Astrocyte (in vitro differentiated cells and primary cell): ENCODE measurements at regions not wholly inside any gene's neighbourhood (a gene's known extent, or its start where the extent isn't known, plus 50 kb on each side); places are given as distances from the start of the nearest gene placed in this dataset.

Source experiments
- DNase-seq: peaks from one replicate; pipeline ENCODE4 v3.0.0-alpha.2; 2010; ENCODE audit warnings: low read depth
- FAIRE-seq: peaks from 2 replicates; lab custom pipeline; 2011; peaks lifted over from hg19 to GRCh38; lab: Jason Lieb, UNC
- H2AFZ ChIP-seq: 2 replicates; pipeline ENCODE4 v1.6.0; 2012; ENCODE audit warnings: low read depth, low read length, inconsistent platforms
- H3K27ac ChIP-seq: 2 replicates; pipeline ENCODE4 v1.5.1; 2011; ENCODE audit warnings: low read depth, low read length, inconsistent platforms
- H3K27me3 ChIP-seq: 2 replicates; pipeline ENCODE4 v1.6.0; 2011; ENCODE audit warnings: low read length, inconsistent platforms; ENCODE audit not compliant: insufficient read depth
- H3K36me3 ChIP-seq: 2 replicates; pipeline ENCODE4 v1.5.1; 2011; ENCODE audit warnings: low read length, inconsistent platforms; ENCODE audit not compliant: insufficient read depth
- H3K4me1 ChIP-seq: 2 replicates; pipeline ENCODE4 v1.5.1; 2011; ENCODE audit warnings: low read length, inconsistent platforms; ENCODE audit not compliant: insufficient read depth
- H3K4me2 ChIP-seq: 2 replicates; pipeline ENCODE4 v1.6.0; 2012; ENCODE audit warnings: low read length, inconsistent platforms
- H3K4me3 ChIP-seq: 2 replicates; pipeline ENCODE4 v1.5.1; 2011; ENCODE audit warnings: low read depth, mild to moderate bottlenecking, low read length, inconsistent platforms; ENCODE audit not compliant: insufficient read depth
- H3K79me2 ChIP-seq: 2 replicates; pipeline ENCODE4 v1.6.0; 2012; ENCODE audit warnings: mild to moderate bottlenecking, low read length, inconsistent platforms; ENCODE audit not compliant: insufficient read depth
- H3K9ac ChIP-seq: 2 replicates; pipeline ENCODE4 v1.6.0; 2012; ENCODE audit warnings: mild to moderate bottlenecking, low read length, inconsistent platforms
- H3K9me3 ChIP-seq: 2 replicates; pipeline ENCODE4 v1.5.1; 2012; ENCODE audit warnings: low read depth, mild to moderate bottlenecking, low read length, inconsistent platforms; ENCODE audit not compliant: insufficient read depth
- H4K20me1 ChIP-seq: 2 replicates; pipeline ENCODE4 v1.6.0; 2012; ENCODE audit warnings: low read length, inconsistent platforms; ENCODE audit not compliant: insufficient read depth
- H3K27ac Mint-ChIP-seq: one replicate; pipeline ENCODE4 v1.8.0; 2021; ENCODE audit warnings: mild to moderate bottlenecking, mixed read lengths; ENCODE audit not compliant: unreplicated experiment
- H3K27me3 Mint-ChIP-seq: one replicate; pipeline ENCODE4 v1.8.0; 2021; ENCODE audit warnings: low read depth, mixed read lengths; ENCODE audit not compliant: unreplicated experiment
- H3K36me3 Mint-ChIP-seq: one replicate; pipeline ENCODE4 v1.8.0; 2021; ENCODE audit warnings: low read depth, mixed read lengths; ENCODE audit not compliant: unreplicated experiment
- H3K4me1 Mint-ChIP-seq: one replicate; pipeline ENCODE4 v1.8.0; 2021; ENCODE audit warnings: low read depth, mixed read lengths; ENCODE audit not compliant: unreplicated experiment
- H3K4me3 Mint-ChIP-seq: one replicate; pipeline ENCODE4 v1.8.0; 2021; ENCODE audit warnings: mild to moderate bottlenecking, moderate library complexity, mixed read lengths; ENCODE audit not compliant: unreplicated experiment
- H3K9me3 Mint-ChIP-seq: one replicate; pipeline ENCODE4 v1.8.0; 2021; ENCODE audit warnings: mild to moderate bottlenecking, mixed read lengths; ENCODE audit not compliant: unreplicated experiment
- EZH2 ChIP-seq: IDR thresholded peaks from 2 replicates; pipeline ENCODE4 v1.6.1; 2012; ENCODE audit warnings: mild to moderate bottlenecking, low read length, inconsistent platforms; ENCODE audit not compliant: insufficient read depth
- TF ChIP-seq, protein P1 (sequence below): IDR thresholded peaks from 2 replicates; pipeline ENCODE4 v1.5.1; 2011; ENCODE audit warnings: low read depth, mild to moderate bottlenecking, inconsistent platforms, low read length, moderate library complexity; ENCODE audit not compliant: insufficient read depth

DNA sequence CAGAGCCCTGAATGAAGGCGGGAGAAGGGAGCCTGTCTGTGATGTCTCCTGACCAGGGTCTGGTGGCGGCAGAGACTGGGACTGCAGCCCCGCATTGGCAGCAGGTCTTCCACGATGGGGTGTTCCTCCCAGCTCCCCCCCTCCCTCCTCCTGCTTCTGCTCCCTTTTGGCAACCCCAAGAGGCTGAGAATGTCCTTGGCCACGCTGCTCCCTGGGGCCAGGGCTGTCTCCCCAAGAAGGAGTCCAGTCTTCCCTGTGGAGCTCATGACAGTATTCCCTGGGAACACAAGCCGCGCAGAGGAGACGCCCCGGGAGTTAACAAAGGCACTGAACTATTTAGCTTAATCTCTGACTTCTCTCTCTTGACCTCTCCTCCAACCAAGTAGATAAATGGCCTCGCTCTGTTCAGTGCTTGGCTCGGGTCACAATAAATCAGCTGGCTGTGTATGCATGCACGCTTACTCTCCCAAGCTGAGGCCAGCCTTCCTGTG lies 84.0 kb upstream of the NEURL1B start:
- FAIRE-seq, result no peak
- peak; percentile 16 for DNase-seq

DNA sequence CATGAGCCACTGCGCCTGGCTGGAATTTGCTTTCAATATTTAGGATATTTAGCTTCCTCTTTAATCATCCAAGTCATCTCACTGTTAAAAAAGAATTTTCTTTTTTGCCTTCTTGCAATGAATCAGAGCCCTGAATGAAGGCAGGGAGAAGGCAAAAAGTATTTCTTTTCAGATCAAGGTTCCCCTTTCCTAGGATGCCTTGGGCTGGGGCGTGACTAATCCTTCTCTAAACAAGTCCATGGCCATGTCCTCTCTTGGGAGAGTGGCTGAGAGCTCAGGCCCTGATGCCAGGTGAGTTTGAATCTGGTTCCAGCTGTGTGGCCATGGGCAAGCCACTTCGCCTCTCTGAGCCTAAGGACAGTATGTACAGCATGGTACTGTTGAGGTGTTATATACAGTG lies 84.8 kb upstream of the NEURL1B start:
- no peaks in the 10 kb centered on the region for H3K36me3 Mint-ChIP-seq
- H3K4me1 ChIP-seq, result peaks cover 14% of the 10 kb centered on the region

More for the DNA sequence above, 84.0 kb upstream of the NEURL1B start:
- peaks cover 14% of the 10 kb centered on the region for H3K4me1 ChIP-seq
- no peak overlapping the region for H3K27ac ChIP-seq
- H3K4me2 ChIP-seq, result no peak overlapping the region
- no peaks in the 10 kb centered on the region for H3K9me3 Mint-ChIP-seq
- no peak overlapping the region for H3K4me3 Mint-ChIP-seq
- H3K36me3 Mint-ChIP-seq, result no peaks in the 10 kb centered on the region
- H3K27ac Mint-ChIP-seq, result peak overlapping the region; percentile 78
- TF ChIP-seq EZH2, result no peak
- TF ChIP-seq, protein P1, sequence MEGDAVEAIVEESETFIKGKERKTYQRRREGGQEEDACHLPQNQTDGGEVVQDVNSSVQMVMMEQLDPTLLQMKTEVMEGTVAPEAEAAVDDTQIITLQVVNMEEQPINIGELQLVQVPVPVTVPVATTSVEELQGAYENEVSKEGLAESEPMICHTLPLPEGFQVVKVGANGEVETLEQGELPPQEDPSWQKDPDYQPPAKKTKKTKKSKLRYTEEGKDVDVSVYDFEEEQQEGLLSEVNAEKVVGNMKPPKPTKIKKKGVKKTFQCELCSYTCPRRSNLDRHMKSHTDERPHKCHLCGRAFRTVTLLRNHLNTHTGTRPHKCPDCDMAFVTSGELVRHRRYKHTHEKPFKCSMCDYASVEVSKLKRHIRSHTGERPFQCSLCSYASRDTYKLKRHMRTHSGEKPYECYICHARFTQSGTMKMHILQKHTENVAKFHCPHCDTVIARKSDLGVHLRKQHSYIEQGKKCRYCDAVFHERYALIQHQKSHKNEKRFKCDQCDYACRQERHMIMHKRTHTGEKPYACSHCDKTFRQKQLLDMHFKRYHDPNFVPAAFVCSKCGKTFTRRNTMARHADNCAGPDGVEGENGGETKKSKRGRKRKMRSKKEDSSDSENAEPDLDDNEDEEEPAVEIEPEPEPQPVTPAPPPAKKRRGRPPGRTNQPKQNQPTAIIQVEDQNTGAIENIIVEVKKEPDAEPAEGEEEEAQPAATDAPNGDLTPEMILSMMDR, result no peak
- H3K27me3 Mint-ChIP-seq, result peaks cover 26% of the 10 kb centered on the region
- H3K4me1 Mint-ChIP-seq, result peaks cover 26% of the 10 kb centered on the region
- H3K36me3 ChIP-seq, result no peaks in the 10 kb centered on the region
- H3K4me3 ChIP-seq, result no peak overlapping the region
- H3K79me2 ChIP-seq, result no peaks in the 10 kb centered on the region
- peaks cover 6% of the 10 kb centered on the region for H3K27me3 ChIP-seq
- no peak overlapping the region for H2AFZ ChIP-seq
- H3K9ac ChIP-seq, result no peak overlapping the region
- H4K20me1 ChIP-seq, result no peaks in the 10 kb centered on the region
- H3K9me3 ChIP-seq, result no peaks in the 10 kb centered on the region

DNA sequence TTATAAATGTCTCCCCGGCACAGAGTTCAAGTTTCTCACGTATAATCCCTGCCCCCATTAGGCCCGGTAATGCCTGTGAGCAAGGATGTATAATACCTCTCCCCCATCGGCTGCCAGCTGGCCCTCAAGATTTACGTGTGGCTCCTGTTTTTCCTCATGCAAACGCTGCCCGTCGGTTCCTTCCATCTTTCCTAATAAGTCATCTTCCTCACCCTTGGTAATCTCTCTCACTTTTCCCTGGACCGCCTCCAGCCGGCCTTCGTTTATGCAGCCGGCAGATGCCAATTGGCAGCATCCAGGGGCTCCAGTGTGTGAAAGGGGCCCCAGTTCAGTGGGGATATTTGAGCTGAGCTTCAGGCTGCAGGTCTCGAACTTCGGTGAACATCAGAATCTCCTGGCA lies 86.5 kb upstream of the NEURL1B start:
- Mint-ChIP-seq H3K4me1 (peaks cover 26% of the 10 kb centered on the region), H3K4me3 (no peak overlapping the region), H3K9me3 (no peaks in the 10 kb centered on the region), H3K27ac (no peak overlapping the region), H3K36me3 (no peaks in the 10 kb centered on the region), H3K27me3 (peaks cover 24% of the 10 kb centered on the region)
- no peak overlapping the region for H3K4me3 ChIP-seq
- H4K20me1 ChIP-seq, result no peaks in the 10 kb centered on the region
- H3K36me3 ChIP-seq, result no peaks in the 10 kb centered on the region
- no peak overlapping the region for H3K27ac ChIP-seq
- FAIRE-seq, result no peak
- TF ChIP-seq, protein P1, result no peak
- TF ChIP-seq EZH2, result no peak
- DNase-seq, result no peak
- H3K79me2 ChIP-seq, result no peaks in the 10 kb centered on the region
- peaks cover 12% of the 10 kb centered on the region for H3K4me1 ChIP-seq
- no peaks in the 10 kb centered on the region for H3K9me3 ChIP-seq
- no peak overlapping the region for H2AFZ ChIP-seq
- peaks cover 6% of the 10 kb centered on the region for H3K27me3 ChIP-seq
- H3K9ac ChIP-seq, result no peak overlapping the region
- H3K4me2 ChIP-seq, result no peak overlapping the region

More for the DNA sequence above, 84.8 kb upstream of the NEURL1B start:
- no peak overlapping the region for H3K9ac ChIP-seq
- H3K9me3 ChIP-seq, result no peaks in the 10 kb centered on the region
- DNase-seq (peak; percentile 45), FAIRE-seq (no peak)
- Mint-ChIP-seq H3K4me1 (peaks cover 26% of the 10 kb centered on the region), H3K27ac (peak overlapping the region; percentile 23), H3K9me3 (no peaks in the 10 kb centered on the region), H3K4me3 (peak overlapping the region; percentile 55), H3K27me3 (peaks cover 24% of the 10 kb centered on the region)
- no peaks in the 10 kb centered on the region for H3K79me2 ChIP-seq
- TF ChIP-seq, protein P1, result no peak
- TF ChIP-seq EZH2, result no peak
- no peak overlapping the region for H2AFZ ChIP-seq
- no peak overlapping the region for H3K4me3 ChIP-seq
- no peaks in the 10 kb centered on the region for H4K20me1 ChIP-seq
- no peak overlapping the region for H3K27ac ChIP-seq
- peaks cover 6% of the 10 kb centered on the region for H3K27me3 ChIP-seq
- H3K4me2 ChIP-seq, result no peak overlapping the region
- H3K36me3 ChIP-seq, result no peaks in the 10 kb centered on the region
